GM21515 (cell line): ENCODE measurements at regions not wholly inside any gene's neighbourhood (a gene's known extent, or its start where the extent isn't known, plus 50 kb on each side); places are given as distances from the start of the nearest gene placed in this dataset.

ENCODE experiments used
- ATAC-seq: cut with Tn5 transposase; IDR thresholded peaks from one replicate; pipeline ENCODE4 v1.9.1; 2021; ENCODE audit not compliant: unreplicated experiment

GRCh38 chr4:145427991-145428390, 53.7 kb upstream of the SMAD1 start:
- no peak for ATAC-seq

GRCh38 chr4:145427221-145427620, 54.4 kb upstream of the SMAD1 start:
- ATAC-seq = no peak

GRCh38 chr4:145423017-145423708, 58.5 kb upstream of the SMAD1 start:
- ATAC-seq = no peak

- ATAC-seq = no peak
These were observed 60.9 kb upstream of the SMAD1 start for GRCh38 chr4:145420595-145421214.

GRCh38 chr4:145418739-145419138, 62.9 kb upstream of the SMAD1 start:
- no peak for ATAC-seq

GRCh38 chr4:145417348-145418130, 64.1 kb upstream of the SMAD1 start:
- ATAC-seq = no peak

GRCh38 chr4:145414841-145415240, 66.8 kb upstream of the SMAD1 start:
- no peak for ATAC-seq

GRCh38 chr4:145414226-145414625, 67.4 kb upstream of the SMAD1 start:
- ATAC-seq = no peak

- no peak for ATAC-seq
These were observed 74.7 kb upstream of the SMAD1 start for GRCh38 chr4:145406970-145407369.

GRCh38 chr4:145404761-145405160, 76.9 kb upstream of the SMAD1 start:
- ATAC-seq = no peak

GRCh38 chr4:145396581-145396980, 85.1 kb upstream of the SMAD1 start:
- no peak for ATAC-seq

GRCh38 chr4:145390571-145390970, 91.1 kb upstream of the SMAD1 start:
- no peak for ATAC-seq

- ATAC-seq = no peak
These were observed 92.1 kb upstream of the SMAD1 start for GRCh38 chr4:145389550-145389949.

GRCh38 chr4:145388043-145388442, 93.6 kb upstream of the SMAD1 start:
- no peak for ATAC-seq

- no peak for ATAC-seq
These were observed 94.6 kb upstream of the SMAD1 start for GRCh38 chr4:145387079-145387478.

- no peak for ATAC-seq
These were observed 100.5 kb upstream of the SMAD1 start for GRCh38 chr4:145381163-145381562.

GRCh38 chr4:145380123-145380522, 101.5 kb upstream of the SMAD1 start:
- ATAC-seq = no peak

GRCh38 chr4:145375416-145375815, 106.2 kb upstream of the SMAD1 start:
- ATAC-seq = no peak

- no peak for ATAC-seq
These were observed 129.1 kb upstream of the SMAD1 start for GRCh38 chr4:145352438-145353145.

- no peak for ATAC-seq
These were observed 129.7 kb upstream of the SMAD1 start for GRCh38 chr4:145351922-145352321.

- no peak for ATAC-seq
These were observed 130.5 kb upstream of the SMAD1 start for GRCh38 chr4:145351162-145351561.
